GM13977 (cell line): ENCODE measurements at regions not wholly inside any gene's neighbourhood (a gene's known extent, or its start where the extent isn't known, plus 50 kb on each side); places are given as distances from the start of the nearest gene placed in this dataset.
A peak's percentile ranks its signal among the peaks of the same experiment; 100 is the strongest.

ENCODE experiments used
- DNase-seq: peaks from one replicate; pipeline ENCODE4 v3.0.0; 2012; ENCODE audit warnings: low spot score
- CTCF ChIP-seq: IDR thresholded peaks from 2 replicates; pipeline ENCODE4 v1.5.1; 2012; ENCODE audit warnings: mild to moderate bottlenecking, control low read depth; ENCODE audit not compliant: insufficient read depth; ENCODE audit errors: extremely low read depth, missing control alignments
- in situ Hi-C: fragments of 300-500 bp; cut with MboI; formaldehyde crosslinking; loops from one replicate; pipeline ENCODE4 v1.12.0; 2022; ENCODE audit warnings: low sequenced_read_pairs, low pct_unique_long_range_greater_than_20kb, mixed read lengths, inconsistent platforms; ENCODE audit not compliant: unreplicated experiment

DNA sequence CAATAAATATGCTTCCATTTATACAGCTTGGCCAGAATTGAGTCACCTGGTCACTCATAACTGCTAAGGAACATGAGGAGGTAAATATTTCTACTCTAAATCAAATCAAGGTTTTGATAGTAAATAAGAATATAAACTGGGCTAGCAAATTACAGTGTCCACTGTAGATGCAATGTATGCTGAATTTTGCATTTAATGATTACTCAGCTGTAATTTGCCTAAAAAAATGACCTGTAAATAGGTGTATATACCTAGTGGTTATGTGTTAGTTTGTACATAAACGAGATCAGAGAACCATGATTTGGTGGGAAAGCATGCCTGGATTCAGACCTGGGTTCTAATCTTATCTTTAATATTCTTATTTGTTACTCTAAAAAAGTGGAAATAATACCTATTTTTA, 76.6 kb upstream of the CNTN1 start:
- DNase-seq, result no peak
- in situ Hi-C loops, result loop anchor here (25.0 kb wide), 1 partner anchor 297 kb away; no protein-coding TSS in a partner anchor
- TF ChIP-seq CTCF, result no peak

- no peak for TF ChIP-seq CTCF
- in situ Hi-C loops, result loop anchor here (25.0 kb wide), 1 partner anchor 296 kb away; no protein-coding TSS in a partner anchor
- no peak for DNase-seq
These were observed 75.8 kb upstream of the CNTN1 start for GRCh38 chr12:40616383-40616915.

DNA sequence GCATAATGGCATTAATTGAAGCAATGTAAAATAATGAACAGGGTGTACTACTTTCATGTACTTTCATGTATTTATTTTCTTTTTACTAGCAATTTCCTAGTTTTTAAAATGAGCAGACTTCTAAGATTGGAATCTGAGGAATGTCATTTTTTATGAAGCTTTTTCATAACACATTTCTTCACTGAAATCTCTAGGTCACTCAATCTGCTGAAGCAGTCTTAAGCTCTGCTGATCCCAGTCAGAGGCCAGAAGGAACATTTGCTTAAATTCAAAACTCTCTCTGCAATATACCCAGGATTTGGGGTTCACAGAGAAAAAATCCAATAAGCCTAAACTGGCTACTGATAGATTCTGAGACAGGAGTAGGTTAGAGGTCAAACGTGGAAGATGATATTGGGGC, 73.6 kb upstream of the CNTN1 start:
- no peak for TF ChIP-seq CTCF
- no peak for DNase-seq
- in situ Hi-C loops, result loop anchor here (25.0 kb wide), 1 partner anchor 294 kb away; no protein-coding TSS in a partner anchor

- DNase-seq, result no peak
- TF ChIP-seq CTCF, result no peak
- in situ Hi-C loops, result loop anchor here (25.0 kb wide), 1 partner anchor 292 kb away; no protein-coding TSS in a partner anchor
These were observed 71.6 kb upstream of the CNTN1 start for GRCh38 chr12:40620564-40621019.

GRCh38 chr12:40622246-40622838, 69.9 kb upstream of the CNTN1 start:
- peak; percentile 74 for TF ChIP-seq CTCF
- in situ Hi-C loops, result loop anchor here (25.0 kb wide), 1 partner anchor 290 kb away; no protein-coding TSS in a partner anchor
- DNase-seq, result peak; percentile 63

DNA sequence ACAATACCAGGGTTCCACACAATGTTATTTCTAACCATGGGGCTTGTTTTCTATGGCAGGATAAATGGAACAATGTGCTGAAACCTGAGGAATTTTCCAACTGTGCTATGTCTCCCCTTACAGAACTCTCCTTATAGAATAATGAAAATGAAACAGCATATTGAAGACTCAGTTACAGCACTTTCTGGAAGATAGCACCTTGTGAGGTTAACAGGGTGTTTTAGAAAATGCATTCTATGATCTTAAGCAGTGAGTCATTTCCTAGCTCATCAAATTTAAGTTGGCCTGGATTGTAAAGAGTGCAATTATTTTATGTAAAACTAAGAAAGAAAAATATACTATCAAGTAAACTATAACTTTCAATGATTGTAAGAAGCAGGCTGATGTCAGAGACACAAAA, 60.1 kb upstream of the CNTN1 start:
- in situ Hi-C loops, result no loop called here
- no peak for TF ChIP-seq CTCF
- no peak for DNase-seq
